ENCODE measurements at regions not wholly inside any gene's neighbourhood (a gene's known extent, or its start where the extent isn't known, plus 50 kb on each side); places are given as distances from the start of the nearest gene placed in this dataset.
A peak's percentile ranks its signal among the peaks of the same experiment; 100 is the strongest.

DNA sequence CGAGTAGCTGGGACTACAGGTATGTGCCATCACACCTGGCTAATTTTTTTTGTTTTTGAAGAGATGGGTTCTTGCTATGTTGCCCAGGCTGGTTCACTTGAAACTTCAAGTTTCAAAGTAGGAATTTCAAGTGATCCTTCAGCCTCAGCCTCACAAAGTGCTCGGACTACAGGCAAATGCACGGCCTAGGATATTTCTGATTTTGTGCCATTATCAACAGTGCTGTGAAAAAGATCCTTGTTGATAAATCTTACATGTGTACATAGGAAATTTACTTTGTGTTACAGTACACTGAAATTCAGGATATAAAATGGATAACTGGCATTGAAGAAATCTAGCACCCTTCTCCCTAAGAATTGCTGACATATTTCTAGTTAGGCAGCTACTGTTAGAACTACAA lies 184.6 kb upstream of the PRDM1 start:
- DNase-seq, result no peak

GRCh38 chr6:105900125-105900937 lies 185.8 kb upstream of the PRDM1 start:
- peak in 1 of 2 donors; percentile 31 for DNase-seq

DNA sequence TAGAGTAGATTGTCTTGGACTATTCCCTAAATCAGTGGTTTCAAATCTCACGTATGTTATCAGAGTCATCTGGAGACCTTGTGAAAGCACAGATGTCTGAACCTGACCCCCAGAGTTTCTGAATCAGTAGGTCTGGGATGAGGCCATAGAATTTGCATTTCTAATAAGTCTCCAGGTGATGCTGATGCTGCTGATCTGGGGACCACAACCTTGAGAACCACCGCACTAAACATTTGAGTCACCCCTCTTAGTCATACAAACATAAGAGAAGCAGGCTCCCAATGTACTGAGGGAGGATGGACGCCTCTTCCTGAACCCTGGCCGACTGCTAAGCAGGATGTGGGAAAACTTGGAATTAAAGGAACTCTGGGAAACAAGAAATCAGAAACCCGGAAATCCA lies 187.8 kb upstream of the PRDM1 start:
- DNase-seq, result peak in 1 of 2 donors; percentile 11

GRCh38 chr6:105897131-105897530 lies 189.0 kb upstream of the PRDM1 start:
- DNase-seq, result no peak

DNA sequence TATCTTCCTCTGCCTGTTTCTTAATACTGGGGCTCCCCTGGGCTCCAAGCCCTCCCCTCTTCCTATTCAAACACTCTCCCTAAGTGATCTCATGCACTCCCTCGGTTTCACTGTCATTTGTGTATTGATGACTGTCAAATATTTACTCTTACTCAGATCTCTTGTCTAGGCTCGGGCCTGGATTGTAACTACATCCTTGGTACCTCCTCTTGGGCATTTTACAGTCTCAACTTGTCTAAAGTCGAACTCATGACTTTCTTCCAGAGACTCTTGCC lies 189.4 kb upstream of the PRDM1 start:
- DNase-seq, result no peak

- no peak for DNase-seq
These were observed 189.9 kb upstream of the PRDM1 start for GRCh38 chr6:105896052-105896820.

GRCh38 chr6:105894556-105894955 lies 191.6 kb upstream of the PRDM1 start:
- DNase-seq, result no peak

- DNase-seq, result no peak
These were observed 192.4 kb upstream of the PRDM1 start for GRCh38 chr6:105893741-105894140.

DNA sequence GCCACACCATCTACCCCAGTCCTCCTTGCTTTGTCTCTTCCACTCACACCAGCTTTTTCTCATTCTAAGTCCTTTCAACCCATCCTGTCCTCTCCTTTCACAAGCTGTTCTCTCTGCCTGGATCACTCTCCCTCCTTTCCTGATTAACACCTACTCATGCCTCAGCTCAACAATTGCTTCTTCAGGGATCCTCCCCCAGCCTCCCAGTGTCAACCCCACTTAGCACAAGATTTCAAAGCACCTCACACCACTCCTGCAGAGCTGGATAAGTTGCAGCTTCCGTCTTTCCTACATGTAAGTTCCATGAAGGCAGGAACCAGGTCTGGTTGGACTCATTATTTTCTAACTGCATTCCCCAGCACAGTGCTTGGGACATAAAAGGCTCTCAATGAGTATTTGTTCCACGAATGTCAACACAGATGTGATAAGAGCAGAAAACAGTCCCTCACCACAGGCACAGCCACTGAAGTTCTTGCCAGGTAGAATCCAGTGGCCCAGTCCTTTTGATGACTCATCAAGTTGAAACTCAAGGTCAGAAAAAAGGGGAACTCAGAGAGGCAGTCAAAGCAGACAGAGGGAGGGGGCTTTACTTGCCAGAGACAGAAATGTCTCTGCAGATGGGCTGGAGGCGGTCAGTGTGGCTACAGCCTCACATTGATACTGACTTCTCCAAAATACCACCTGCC lies 193.4 kb upstream of the PRDM1 start:
- DNase-seq, result no peak

DNA sequence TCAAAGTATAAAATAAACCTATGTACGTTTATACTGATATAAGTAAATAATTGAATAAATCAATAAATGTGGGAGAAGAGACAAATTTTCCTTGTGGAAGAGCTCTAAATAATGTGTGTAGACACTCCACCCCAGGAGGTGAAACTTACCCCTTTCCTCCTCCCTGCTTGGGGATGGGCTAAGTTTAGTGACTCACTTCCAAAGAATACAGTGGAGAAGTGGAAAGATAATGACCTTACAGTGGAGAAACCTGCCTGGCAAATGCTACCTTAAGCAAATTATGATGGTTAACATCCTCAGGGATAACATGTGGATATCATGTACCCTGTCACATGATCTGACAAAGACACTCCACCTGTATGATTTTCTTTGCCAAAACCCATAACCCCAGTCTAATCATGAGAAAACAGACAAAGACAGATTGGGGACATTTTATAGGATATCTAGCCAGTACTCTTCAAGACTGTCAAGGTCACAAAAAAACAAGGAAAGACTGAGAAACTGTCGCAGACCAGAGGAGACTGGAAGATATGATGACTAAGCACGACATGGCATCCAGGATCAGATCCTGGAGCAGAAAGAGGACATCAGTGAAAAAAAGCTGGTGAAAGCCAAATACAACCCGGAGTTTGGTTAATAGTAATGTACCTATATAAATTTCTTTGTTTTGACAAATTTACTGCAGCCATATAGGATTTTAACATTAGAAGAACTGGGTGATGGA lies 195.5 kb upstream of the PRDM1 start:
- no peak for DNase-seq

GRCh38 chr6:105889902-105890301 lies 196.2 kb upstream of the PRDM1 start:
- no peak for DNase-seq

DNA sequence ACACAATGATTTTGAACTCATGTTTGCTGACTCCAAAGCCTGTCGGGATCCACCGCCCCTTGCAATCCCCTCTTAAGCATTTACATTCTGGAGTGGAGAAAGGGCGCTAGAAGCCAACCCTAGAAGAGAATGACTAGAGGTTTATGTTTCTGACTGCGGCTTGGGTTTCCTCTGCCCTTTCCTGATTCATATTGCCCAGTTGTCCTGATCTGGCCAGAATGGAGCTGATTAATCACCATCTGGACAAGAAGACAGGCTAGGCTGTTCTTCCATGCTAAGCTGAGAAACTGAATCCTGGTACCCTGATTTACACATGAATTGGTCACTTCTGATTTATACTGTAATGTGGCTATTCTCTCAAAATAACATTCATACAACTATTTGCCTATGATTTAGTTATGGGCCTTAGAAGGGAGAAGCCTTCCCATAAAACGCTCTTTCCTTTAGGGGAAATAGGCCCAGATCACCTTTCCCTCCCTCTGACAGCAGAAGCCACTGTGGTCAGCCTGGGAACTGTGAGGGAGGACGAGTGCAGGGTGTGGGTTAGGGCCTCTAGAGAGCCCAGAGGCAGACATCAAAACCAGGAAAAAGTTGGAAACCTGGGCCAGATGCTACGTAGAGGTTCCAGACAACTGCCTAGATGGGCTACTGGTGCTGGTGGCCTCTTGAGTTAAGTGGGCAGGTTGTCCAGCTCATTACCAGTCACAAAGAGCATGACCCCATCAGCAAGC lies 199.2 kb upstream of the PRDM1 start:
- DNase-seq, result no peak

- no peak for DNase-seq
These were observed 199.9 kb upstream of the PRDM1 start for GRCh38 chr6:105886066-105886813.

DNA sequence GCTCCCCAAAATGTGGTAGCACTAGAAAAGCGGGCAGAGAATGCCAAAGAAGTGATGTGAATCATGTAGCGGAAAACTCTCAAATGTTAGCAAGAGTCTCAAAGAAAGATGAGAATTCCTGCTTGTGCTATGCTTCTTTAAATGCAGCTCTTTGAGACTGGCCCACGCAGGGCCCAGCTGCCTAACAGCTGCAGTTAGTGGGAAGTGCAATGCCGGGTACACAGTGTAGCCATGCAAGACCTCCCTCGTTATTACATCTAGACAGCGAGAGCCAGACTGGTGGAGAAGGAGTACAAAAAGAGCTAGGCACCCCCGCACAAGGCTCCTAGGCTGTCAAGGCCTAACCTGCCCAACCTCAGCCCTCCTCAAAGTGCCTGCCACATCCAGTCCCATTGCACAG lies 201.7 kb upstream of the PRDM1 start:
- DNase-seq, result no peak

DNA sequence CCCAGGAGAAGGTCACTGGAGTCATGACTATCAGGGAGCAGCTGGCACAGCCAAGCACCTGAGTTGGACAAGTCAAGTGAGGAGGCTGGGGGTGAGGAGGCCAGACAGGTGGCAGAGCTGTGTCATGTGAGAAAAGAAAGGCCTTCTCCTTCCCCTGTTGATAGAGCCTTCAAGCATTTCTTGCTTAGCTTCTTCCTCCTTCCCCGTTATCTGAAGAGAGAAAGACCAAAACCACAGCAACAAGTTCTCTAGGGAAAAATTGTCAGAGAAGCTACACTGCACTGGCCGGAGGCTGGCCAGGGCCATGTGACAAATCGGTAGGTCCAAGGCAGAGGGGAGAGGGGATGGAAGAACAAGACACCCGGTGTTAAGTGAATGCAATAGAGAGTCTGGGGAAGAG lies 202.1 kb upstream of the PRDM1 start:
- DNase-seq, result no peak

DNA sequence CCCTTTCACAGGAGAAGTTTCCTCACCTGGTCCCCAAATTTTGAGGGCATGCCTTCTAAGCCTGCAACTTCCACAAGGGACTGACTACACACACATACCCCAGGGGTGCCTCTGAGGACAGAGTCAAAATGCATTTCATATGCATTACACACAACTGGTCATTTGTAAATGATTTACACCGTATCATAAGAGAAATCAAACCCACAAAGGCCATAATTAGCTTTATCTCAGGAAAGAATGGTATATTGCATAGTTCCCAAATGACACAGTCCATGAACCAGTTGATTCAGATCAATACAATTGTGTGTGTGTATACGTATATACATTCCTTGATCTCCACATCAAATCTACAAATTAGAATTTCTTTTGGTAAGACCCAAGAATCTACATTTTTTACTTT lies 203.3 kb upstream of the PRDM1 start:
- DNase-seq, result no peak

GRCh38 chr6:105882121-105882803 lies 203.9 kb upstream of the PRDM1 start:
- DNase-seq, result no peak

DNA sequence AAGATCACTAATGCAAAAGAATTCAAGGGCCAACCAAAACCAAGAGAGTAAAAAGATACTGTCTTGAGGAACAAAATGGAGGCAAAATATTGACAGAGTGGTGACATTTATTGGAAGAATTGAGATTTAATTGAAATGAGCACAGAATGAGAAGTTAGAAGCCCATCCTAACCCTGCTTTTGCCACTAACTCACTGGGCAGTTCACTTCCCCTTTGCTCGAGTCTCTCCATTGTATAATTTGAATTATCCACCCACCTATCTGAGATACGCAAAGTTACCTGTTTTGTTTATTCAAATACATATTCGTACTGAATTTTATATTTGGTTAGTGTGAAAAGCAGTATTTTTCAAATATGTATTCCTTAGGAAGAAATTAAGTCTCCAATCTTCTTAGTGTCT lies 204.5 kb upstream of the PRDM1 start:
- DNase-seq, result no peak

DNA sequence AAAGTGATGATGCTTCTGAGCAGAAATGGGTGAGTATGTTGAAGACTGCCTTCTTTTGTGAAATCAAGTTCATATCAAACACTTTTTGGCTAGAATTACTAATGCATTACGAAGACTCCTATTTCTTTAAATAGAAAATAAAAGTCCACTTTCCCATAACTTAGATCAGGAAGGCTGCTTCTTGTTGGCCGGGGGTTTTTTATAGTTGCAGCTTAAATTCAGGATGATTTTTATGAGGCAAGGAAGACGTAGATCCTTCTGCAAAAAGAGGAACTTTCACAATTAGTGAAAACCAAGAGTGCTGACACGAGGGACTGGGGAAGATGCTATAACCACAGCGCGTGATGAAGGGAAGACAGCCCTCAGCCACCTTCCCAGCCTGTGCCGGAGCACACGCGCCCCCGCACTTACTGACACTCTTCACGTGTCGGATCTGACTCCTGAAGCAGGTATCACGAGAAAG lies 206.1 kb upstream of the PRDM1 start:
- peak; percentile 50 to 60 for DNase-seq

- no peak for DNase-seq
These were observed 207.0 kb upstream of the PRDM1 start for GRCh38 chr6:105879146-105879545.

DNA sequence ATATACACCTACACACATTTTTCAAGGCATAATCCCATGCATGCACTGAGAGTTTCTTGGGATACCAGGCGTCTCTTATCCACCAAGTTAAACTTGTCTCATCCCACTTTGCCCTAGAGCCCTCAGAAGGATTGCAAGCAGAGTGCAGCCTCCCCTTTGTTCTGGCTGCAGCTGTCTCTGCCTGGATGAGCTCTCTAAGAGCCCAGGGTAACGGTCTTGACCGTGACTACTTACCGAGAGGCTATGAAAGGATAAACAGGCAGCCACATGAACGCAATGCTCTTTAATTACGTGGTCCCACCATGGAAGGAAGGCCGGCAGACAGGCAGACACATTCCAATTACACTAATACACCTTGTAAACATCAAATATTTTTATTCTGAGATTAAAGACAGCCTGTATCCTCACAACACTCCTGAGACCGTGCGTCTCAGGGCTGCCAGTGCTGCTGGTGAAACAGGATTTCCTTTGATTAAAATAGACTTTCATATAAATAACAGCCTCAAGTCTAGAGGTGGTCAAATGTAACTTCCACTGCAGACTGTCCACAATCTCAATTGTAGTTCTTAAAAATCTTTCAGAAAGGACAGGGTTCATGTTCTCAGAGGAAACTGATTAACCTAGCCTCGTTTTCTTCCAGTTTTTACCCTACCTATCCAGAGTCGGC lies 210.0 kb upstream of the PRDM1 start:
- no peak for DNase-seq
